Right lobe of liver (tissue), 6 donors: ENCODE measurements at regions not wholly inside any gene's neighbourhood (a gene's known extent, or its start where the extent isn't known, plus 50 kb on each side); places are given as distances from the start of the nearest gene placed in this dataset.

Source experiments
- ATAC-seq, 4 donors: fragments of 200-7000 bp; cut with Tn5 transposase; one replicate each; pipeline ENCODE4 v1.9.1; 2020; ENCODE audit warnings: mild to moderate bottlenecking in 4 of 4, moderate library complexity in 4 of 4
- DNase-seq, 3 donors: peaks; one replicate each; pipeline ENCODE4 v3.0.0-alpha.2; 2020
- H3K27ac ChIP-seq, 3 donors: fragments of 200-600 bp; one replicate each; pipeline ENCODE4 v1.8.0; 2022
- H3K27me3 ChIP-seq, 2 donors: fragments of 200-600 bp; one replicate each; pipeline ENCODE4 v1.8.0; 2022
- H3K36me3 ChIP-seq, 4 donors: fragments of 200-600 bp; sonication (generic) in 1 of 4; one replicate each; pipeline versions ENCODE4 v1.5.1 to v1.8.0; 2017 to 2022; ENCODE audit warnings: control low read depth in 1 of 4
- H3K4me1 ChIP-seq, 4 donors: fragments of 200-600 bp; sonication (generic) in 1 of 4; one replicate each; pipeline versions ENCODE4 v1.5.1 to v1.8.0; 2017 to 2022; ENCODE audit warnings: control low read depth in 1 of 4
- H3K4me3 ChIP-seq, 3 donors: fragments of 200-600 bp; one replicate each; pipeline ENCODE4 v1.8.0; 2022
- H3K9me3 ChIP-seq, 4 donors: fragments of 200-600 bp; sonication (generic) in 1 of 4; one replicate each; pipeline versions ENCODE4 v1.5.1 to v1.8.0; 2017 to 2022; ENCODE audit warnings: control low read depth in 1 of 4
- CTCF ChIP-seq, 4 donors: fragments of 200-600 bp in 3 of 4; fragments of 450-650 bp in 1 of 4; IDR thresholded peaks; one replicate each; pipeline versions ENCODE4 v1.5.1 to v1.8.0; 2016 to 2022; ENCODE audit warnings: antibody characterized with exemption in 4 of 4, mild to moderate bottlenecking in 2 of 4
- POLR2A ChIP-seq: fragments of 450-650 bp; IDR thresholded peaks from one replicate; pipeline ENCODE4 v1.6.1; 2017; ENCODE audit warnings: antibody characterized with exemption, mild to moderate bottlenecking
- WGBS: methylation state at CpG from one replicate; pipeline ENCODE4 v1.1.6; 2018; ENCODE audit warnings: low coverage, low lambda C conversion rate; ENCODE audit not compliant: insufficient coverage; ENCODE audit errors: missing lambda C conversion rate; 5-methylcytosine and 5-hydroxymethylcytosine counted together
- intact Hi-C, 2 donors: fragments of 100-400 bp; cut with DNase I; formaldehyde crosslinking; loops; one replicate each; pipeline versions ENCODE4 v1.11.2 to v1.14.1; 2022
- donor health status: DM: no; HTN: yes; CAD: no.
- donor health status: DM: no; HTN: no; CAD: no.
- donor health status: DM: no; HTN: no; CAD: no.
- donor health status: DM: no; HTN: yes; CAD: no.
- donor health status: DM: no; HTN: yes; CAD: no.

- no peaks in the 10 kb centered on the region for H3K36me3 ChIP-seq
- intact Hi-C loops, result no loop called here
- H3K27me3 ChIP-seq, result no peaks in the 10 kb centered on the region
- ATAC-seq, result peak; percentile 78 to 87 (median 82)
- H3K4me1 ChIP-seq, result peaks cover 0 to 48% (median 9%) of the 10 kb centered on the region in 4 donors
- H3K27ac ChIP-seq, result peak overlapping the region; percentile 71 to 85 (median 82)
- DNase-seq, result peak; percentile 80 to 90 (median 86)
- H3K9me3 ChIP-seq, result no peaks in the 10 kb centered on the region
- TF ChIP-seq POLR2A (peak; percentile 84), CTCF (IDR thresholded peaks at IDR 0.05) (no peak)
- peak overlapping the region; percentile 33 to 65 (median 56) for H3K4me3 ChIP-seq
- WGBS, result no CpG with 5 or more reads among the region's 8 CpGs
Measured at GRCh38 chr12:111074559-111074958, 154.2 kb upstream of the MYL2 start.

DNA sequence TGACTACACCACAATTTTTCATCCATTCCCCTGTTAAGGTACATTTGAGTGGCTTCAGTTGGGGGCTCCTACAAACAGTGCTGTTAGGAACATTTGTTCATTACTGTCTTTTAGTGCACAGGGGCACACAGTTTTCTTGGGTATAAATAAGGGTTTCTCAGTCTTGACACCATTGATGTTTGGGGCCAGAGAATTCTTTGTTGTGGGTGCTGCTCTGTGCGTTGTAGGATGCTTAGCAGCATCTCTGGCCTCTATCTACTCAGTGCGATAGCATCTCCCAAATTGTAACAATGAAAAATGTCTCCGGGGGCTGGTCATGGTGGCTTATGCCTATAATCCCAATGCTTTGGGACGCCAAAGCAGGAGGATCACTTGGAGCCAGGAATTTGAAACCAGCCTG lies 153.0 kb upstream of the MYL2 start:
- intact Hi-C loops, result no loop called here
- DNase-seq (no peak), ATAC-seq (no peak)
- no peaks in the 10 kb centered on the region for H3K36me3 ChIP-seq
- H3K4me1 ChIP-seq, result peaks cover 0 to 39% (median 8%) of the 10 kb centered on the region in 4 donors
- TF ChIP-seq POLR2A, result no peak
- no peak for TF ChIP-seq CTCF (IDR thresholded peaks at IDR 0.05)
- WGBS, result 94% methylated on average over 2 of the region's 4 CpGs
- no peaks in the 10 kb centered on the region for H3K9me3 ChIP-seq
- H3K27me3 ChIP-seq, result no peaks in the 10 kb centered on the region
- no peak overlapping the region for H3K27ac ChIP-seq
- no peak overlapping the region for H3K4me3 ChIP-seq

DNA sequence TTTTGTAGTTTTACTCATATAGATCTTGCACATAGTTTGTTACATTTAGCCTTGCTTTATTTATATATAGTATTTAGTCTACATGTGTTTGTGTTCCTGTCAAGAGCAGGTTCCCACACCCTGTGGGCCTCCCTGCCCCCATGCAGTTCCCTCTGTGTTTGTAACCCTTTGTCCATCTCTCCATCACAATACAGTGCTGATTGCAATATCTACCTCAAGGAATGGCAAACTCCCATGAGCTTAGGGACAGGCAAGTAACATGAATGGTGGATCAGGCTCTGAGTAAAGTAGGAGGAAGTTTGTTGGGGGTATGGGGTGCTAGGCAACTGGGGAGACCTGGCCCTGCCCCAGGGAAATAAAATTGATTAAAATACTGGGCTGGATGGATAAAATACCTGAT lies 151.9 kb upstream of the MYL2 start:
- intact Hi-C loops, result no loop called here
- Histone ChIP-seq H3K27me3 (no peaks in the 10 kb centered on the region), H3K9me3 (no peaks in the 10 kb centered on the region), H3K27ac (no peak overlapping the region), H3K36me3 (no peaks in the 10 kb centered on the region), H3K4me1 (peaks cover 0 to 35% (median 10%) of the 10 kb centered on the region in 4 donors), H3K4me3 (no peak overlapping the region)
- DNase-seq (no peak), ATAC-seq (no peak)
- TF ChIP-seq CTCF (IDR thresholded peaks at IDR 0.05), result no peak
- TF ChIP-seq POLR2A, result no peak

- Histone ChIP-seq H3K9me3 (no peaks in the 10 kb centered on the region), H3K27me3 (no peaks in the 10 kb centered on the region), H3K4me1 (peaks cover 0 to 34% (median 12%) of the 10 kb centered on the region in 4 donors), H3K36me3 (no peaks in the 10 kb centered on the region), H3K4me3 (no peak overlapping the region), H3K27ac (no peak overlapping the region)
- ATAC-seq (no peak), DNase-seq (no peak)
- WGBS, result 100% methylated on average over 1 of the region's 4 CpGs
- intact Hi-C loops, result no loop called here
- no peak for TF ChIP-seq POLR2A
- no peak for TF ChIP-seq CTCF (IDR thresholded peaks at IDR 0.05)
Measured at GRCh38 chr12:111069886-111070285, 149.5 kb upstream of the MYL2 start.

DNA sequence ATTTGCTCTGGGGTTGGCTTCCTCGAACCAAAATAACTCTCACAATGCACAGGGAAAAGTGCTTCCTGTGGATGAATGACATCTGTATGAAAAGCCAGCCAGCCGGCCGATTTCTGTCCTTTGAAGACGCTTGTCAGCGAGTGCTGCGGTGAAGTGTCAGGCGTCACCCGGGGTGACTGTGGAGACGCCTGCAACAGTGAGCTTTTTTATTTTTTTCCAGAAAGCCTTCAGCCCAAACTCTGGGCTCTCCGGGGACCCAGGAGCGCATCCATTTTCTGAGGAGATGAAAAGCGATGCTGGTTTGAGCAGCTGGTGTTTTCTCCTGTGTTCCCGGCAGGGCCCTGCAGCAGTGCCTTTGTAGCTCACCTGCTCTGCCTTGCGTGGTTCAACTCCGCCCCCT lies 147.9 kb upstream of the MYL2 start:
- 76% methylated on average over 15 of the region's 15 CpGs for WGBS

More for the DNA sequence above, 147.9 kb upstream of the MYL2 start:
- DNase-seq, result no peak
- intact Hi-C loops, result no loop called here
- TF ChIP-seq POLR2A (no peak), CTCF (IDR thresholded peaks at IDR 0.05) (no peak)
- no peaks in the 10 kb centered on the region for H3K36me3 ChIP-seq
- H3K27me3 ChIP-seq, result no peaks in the 10 kb centered on the region
- H3K27ac ChIP-seq, result no peak overlapping the region
- no peaks in the 10 kb centered on the region for H3K9me3 ChIP-seq
- H3K4me1 ChIP-seq, result peaks cover 0 to 35% (median 11%) of the 10 kb centered on the region in 4 donors
- no peak for ATAC-seq
- no peak overlapping the region for H3K4me3 ChIP-seq
